Ishikawa (cell line): ENCODE measurements at regions not wholly inside any gene's neighbourhood (a gene's known extent, or its start where the extent isn't known, plus 50 kb on each side); places are given as distances from the start of the nearest gene placed in this dataset.
A peak's percentile ranks its signal among the peaks of the same experiment; 100 is the strongest.

Experiments
- CEBPB ChIP-seq: IDR thresholded peaks from 2 replicates; pipeline ENCODE4 v1.6.1; 2012
- CREB1 ChIP-seq: IDR thresholded peaks from 2 replicates; pipeline ENCODE4 v1.6.1; 2012; ENCODE audit warnings: low read depth
- EGR1 ChIP-seq: IDR thresholded peaks from 2 replicates; pipeline ENCODE4 v1.6.1; 2012
- EP300 ChIP-seq: IDR thresholded peaks from 2 replicates; pipeline ENCODE4 v1.6.1; 2012; ENCODE audit warnings: borderline replicate concordance
- FOXM1 ChIP-seq: IDR thresholded peaks from 2 replicates; pipeline ENCODE4 v1.6.1; 2012; ENCODE audit warnings: low read depth, borderline replicate concordance
- MAX ChIP-seq: IDR thresholded peaks from 2 replicates; pipeline ENCODE4 v1.6.1; 2012
- NFIC ChIP-seq: IDR thresholded peaks from 2 replicates; pipeline ENCODE4 v1.6.1; 2012
- RAD21 ChIP-seq: IDR thresholded peaks from 2 replicates; pipeline ENCODE4 v1.6.1; 2012; ENCODE audit warnings: low read depth
- TAF1 ChIP-seq: IDR thresholded peaks from 2 replicates; pipeline ENCODE4 v1.6.1; 2012; ENCODE audit warnings: low read depth, mild to moderate bottlenecking
- TCF12 ChIP-seq: IDR thresholded peaks from 2 replicates; pipeline ENCODE4 v1.6.1; 2012; ENCODE audit warnings: low read depth
- TEAD4 ChIP-seq: IDR thresholded peaks from 2 replicates; pipeline ENCODE4 v1.6.1; 2012
- YY1 ChIP-seq: IDR thresholded peaks from 2 replicates; pipeline ENCODE4 v1.6.1; 2012; ENCODE audit warnings: low read depth
- ZBTB7A ChIP-seq: IDR thresholded peaks from 2 replicates; pipeline ENCODE4 v1.6.1; 2012; ENCODE audit warnings: low read depth
- TF ChIP-seq, protein P1 (sequence below): IDR thresholded peaks from 2 replicates; pipeline ENCODE4 v1.6.1; 2012
- TF ChIP-seq, protein P2 (sequence below): IDR thresholded peaks from 2 replicates; pipeline ENCODE4 v1.6.1; 2012; ENCODE audit warnings: low read depth, mild to moderate bottlenecking

DNA sequence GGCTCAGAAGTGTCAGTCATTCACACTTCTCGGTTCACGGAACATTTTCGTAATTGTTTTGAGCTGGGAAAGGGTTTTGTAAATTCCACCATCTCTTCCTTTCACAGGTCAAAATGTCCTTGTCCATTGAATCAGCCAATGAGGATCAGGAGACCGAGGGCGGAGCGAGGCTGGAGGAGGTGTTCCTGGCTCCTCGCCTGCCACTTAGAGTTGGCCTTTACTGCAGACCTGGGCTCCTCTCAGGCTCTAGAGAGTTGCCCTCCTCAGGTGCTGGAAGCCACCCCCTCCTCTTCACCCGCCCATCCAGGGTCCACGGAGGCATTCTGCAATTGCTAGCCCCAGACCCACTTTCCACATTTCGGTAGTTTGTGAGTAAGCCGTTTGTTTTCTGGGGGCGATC, 370.4 kb downstream of the IRS2 start:
- TF ChIP-seq RAD21 = no peak
- no peak for TF ChIP-seq CEBPB
- no peak for TF ChIP-seq TEAD4
- TF ChIP-seq MAX = no peak
- TF ChIP-seq TCF12 = no peak
- TF ChIP-seq, protein P1, sequence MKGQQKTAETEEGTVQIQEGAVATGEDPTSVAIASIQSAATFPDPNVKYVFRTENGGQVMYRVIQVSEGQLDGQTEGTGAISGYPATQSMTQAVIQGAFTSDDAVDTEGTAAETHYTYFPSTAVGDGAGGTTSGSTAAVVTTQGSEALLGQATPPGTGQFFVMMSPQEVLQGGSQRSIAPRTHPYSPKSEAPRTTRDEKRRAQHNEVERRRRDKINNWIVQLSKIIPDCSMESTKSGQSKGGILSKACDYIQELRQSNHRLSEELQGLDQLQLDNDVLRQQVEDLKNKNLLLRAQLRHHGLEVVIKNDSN = no peak

- TF ChIP-seq MAX (no peak), ZBTB7A (no peak), NFIC (no peak), CREB1 (no peak), EGR1 (no peak), RAD21 (no peak), TEAD4 (no peak), YY1 (no peak), CEBPB (no peak), EP300 (no peak), TAF1 (no peak), TCF12 (no peak), FOXM1 (no peak)
- TF ChIP-seq, protein P1 = no peak
- TF ChIP-seq, protein P2, sequence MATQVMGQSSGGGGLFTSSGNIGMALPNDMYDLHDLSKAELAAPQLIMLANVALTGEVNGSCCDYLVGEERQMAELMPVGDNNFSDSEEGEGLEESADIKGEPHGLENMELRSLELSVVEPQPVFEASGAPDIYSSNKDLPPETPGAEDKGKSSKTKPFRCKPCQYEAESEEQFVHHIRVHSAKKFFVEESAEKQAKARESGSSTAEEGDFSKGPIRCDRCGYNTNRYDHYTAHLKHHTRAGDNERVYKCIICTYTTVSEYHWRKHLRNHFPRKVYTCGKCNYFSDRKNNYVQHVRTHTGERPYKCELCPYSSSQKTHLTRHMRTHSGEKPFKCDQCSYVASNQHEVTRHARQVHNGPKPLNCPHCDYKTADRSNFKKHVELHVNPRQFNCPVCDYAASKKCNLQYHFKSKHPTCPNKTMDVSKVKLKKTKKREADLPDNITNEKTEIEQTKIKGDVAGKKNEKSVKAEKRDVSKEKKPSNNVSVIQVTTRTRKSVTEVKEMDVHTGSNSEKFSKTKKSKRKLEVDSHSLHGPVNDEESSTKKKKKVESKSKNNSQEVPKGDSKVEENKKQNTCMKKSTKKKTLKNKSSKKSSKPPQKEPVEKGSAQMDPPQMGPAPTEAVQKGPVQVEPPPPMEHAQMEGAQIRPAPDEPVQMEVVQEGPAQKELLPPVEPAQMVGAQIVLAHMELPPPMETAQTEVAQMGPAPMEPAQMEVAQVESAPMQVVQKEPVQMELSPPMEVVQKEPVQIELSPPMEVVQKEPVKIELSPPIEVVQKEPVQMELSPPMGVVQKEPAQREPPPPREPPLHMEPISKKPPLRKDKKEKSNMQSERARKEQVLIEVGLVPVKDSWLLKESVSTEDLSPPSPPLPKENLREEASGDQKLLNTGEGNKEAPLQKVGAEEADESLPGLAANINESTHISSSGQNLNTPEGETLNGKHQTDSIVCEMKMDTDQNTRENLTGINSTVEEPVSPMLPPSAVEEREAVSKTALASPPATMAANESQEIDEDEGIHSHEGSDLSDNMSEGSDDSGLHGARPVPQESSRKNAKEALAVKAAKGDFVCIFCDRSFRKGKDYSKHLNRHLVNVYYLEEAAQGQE = no peak
Measured at GRCh38 chr13:109415057-109415456, 371.3 kb downstream of the IRS2 start.

GRCh38 chr13:109412283-109412901, 374.0 kb downstream of the IRS2 start:
- no peak for TF ChIP-seq RAD21
- TF ChIP-seq MAX = peak; percentile 79

DNA sequence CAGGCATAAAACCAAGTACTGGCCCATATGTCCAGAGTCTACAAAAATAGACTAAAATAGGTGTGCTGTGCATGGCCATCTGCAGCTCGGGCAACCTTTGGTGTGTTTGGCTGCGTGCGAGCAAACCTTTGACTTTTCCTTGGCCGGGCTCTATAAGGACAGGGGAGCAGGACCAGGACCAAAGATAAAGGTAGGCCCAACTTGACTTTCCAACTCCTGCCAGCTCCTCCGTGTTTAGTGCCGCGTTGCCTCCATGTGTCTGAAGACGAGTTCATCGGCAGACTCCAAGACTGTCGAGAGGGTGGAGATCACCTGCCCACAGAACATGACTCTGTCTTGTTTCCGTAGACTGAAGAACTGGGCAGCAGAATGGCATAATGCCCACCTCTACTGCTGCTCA, 375.5 kb downstream of the IRS2 start:
- TF ChIP-seq FOXM1 = no peak
- no peak for TF ChIP-seq NFIC
- TF ChIP-seq TCF12 = no peak
- no peak for TF ChIP-seq ZBTB7A
- no peak for TF ChIP-seq TEAD4
- no peak for TF ChIP-seq CREB1
- TF ChIP-seq, protein P2 = no peak
- no peak for TF ChIP-seq MAX
- TF ChIP-seq EP300 = no peak
- no peak for TF ChIP-seq YY1
- TF ChIP-seq, protein P1 = no peak
- TF ChIP-seq TAF1 = no peak
- TF ChIP-seq EGR1 = no peak
- no peak for TF ChIP-seq CEBPB
- no peak for TF ChIP-seq RAD21

- no peak for TF ChIP-seq CREB1
- no peak for TF ChIP-seq YY1
- no peak for TF ChIP-seq TCF12
Measured at GRCh38 chr13:109408591-109409382, 377.6 kb downstream of the IRS2 start.
